ENCODE measurements at regions not wholly inside any gene's neighbourhood (a gene's known extent, or its start where the extent isn't known, plus 50 kb on each side); places are given as distances from the start of the nearest gene placed in this dataset.

GRCh38 chr6:91716361-91716760, 1129.5 kb upstream of the MAP3K7 start:
- Histone ChIP-seq H3K56ac (replicated peaks; ENCODE audit: insufficient read length, low read depth, low read length) (no peak overlapping the region), H4K8ac (ENCODE audit: extremely low read depth, insufficient read depth, low read length) (no peak overlapping the region), H3K4me3 (ENCODE audit: extremely low read depth in 1 of 4, insufficient read depth in 2 of 4, low read depth in 3 of 4, low read length in 4 of 4) (no peak overlapping the region), H3K4me2 (ENCODE audit: insufficient read depth in 1 of 2, low read depth in 2 of 2, low read length in 2 of 2) (no peak overlapping the region), H4K5ac (ENCODE audit: insufficient read length, low read depth, low read length) (no peak overlapping the region), H3K23ac (ENCODE audit: insufficient read length) (no peak overlapping the region), H3K9ac (replicated peaks in 1 of 4; ENCODE audit: extremely low read depth in 1 of 4, low read depth in 3 of 4, low read length in 3 of 4) (no peak overlapping the region), H3K27ac (ENCODE audit: low read depth, low read length) (no peak overlapping the region), H3K27me3 (replicated peaks in 1 of 4; ENCODE audit: control insufficient read depth in 3 of 4, extremely low read depth in 1 of 4, insufficient read depth in 3 of 4, low read length in 3 of 4) (no peaks in the 10 kb centered on the region), H2BK20ac (ENCODE audit: low read length) (no peak overlapping the region), H3K4me1 (replicated peaks in 1 of 4; ENCODE audit: control insufficient read depth in 3 of 4, insufficient read depth in 4 of 4, low read length in 3 of 4) (no peaks in the 10 kb centered on the region), H4K20me1 (replicated peaks in 1 of 2; ENCODE audit: control insufficient read depth in 1 of 2, insufficient read depth in 2 of 2, low read length in 2 of 2) (no peaks in the 10 kb centered on the region), H3K4ac (replicated peaks; ENCODE audit: insufficient read length, low read depth, low read length) (no peak overlapping the region), H3K79me1 (ENCODE audit: low read depth, low read length) (no peaks in the 10 kb centered on the region), H3K23me2 (ENCODE audit: low read depth, low read length) (no peaks in the 10 kb centered on the region), H3K9me3 (ENCODE audit: insufficient read depth in 2 of 2, low read depth in 1 of 2, low read length in 1 of 2) (no peaks in the 10 kb centered on the region), H3K18ac (ENCODE audit: extremely low read depth, low read length) (no peak overlapping the region), H2AFZ (ENCODE audit: low read length) (no peak overlapping the region), H2BK120ac (replicated peaks; ENCODE audit: low read depth, low read length) (no peak overlapping the region), H4K91ac (replicated peaks; ENCODE audit: insufficient read length, low read length) (no peak overlapping the region), H2BK12ac (ENCODE audit: low read depth, low read length) (no peak overlapping the region), H3K36me3 (ENCODE audit: control insufficient read depth in 2 of 4, insufficient read depth in 4 of 4, low read length in 3 of 4) (no peaks in the 10 kb centered on the region), H2BK15ac (ENCODE audit: low read length) (no peak overlapping the region), H2BK5ac (ENCODE audit: low read depth, low read length) (no peak overlapping the region), H2AK5ac (ENCODE audit: low read depth, low read length) (no peak overlapping the region), H3K79me2 (ENCODE audit: control insufficient read depth in 1 of 2, insufficient read depth in 2 of 2, low read length in 2 of 2) (no peaks in the 10 kb centered on the region), H3K14ac (ENCODE audit: insufficient read length) (no peak overlapping the region)
- DNase-seq (ENCODE audit: low read depth in 1 of 2, low spot score in 2 of 2) (no peak), FAIRE-seq (no peak)
- ChIA-PET POLR2A (ENCODE audit: partially characterized antibody) (no interaction called here), CTCF (ENCODE audit: partially characterized antibody) (no interaction called here)
- no peak for TF ChIP-seq CTBP2 (IDR thresholded peaks at IDR 0.05; ENCODE audit: borderline replicate concordance, insufficient read depth, insufficient read length, low read length)
- 88% methylated on average over 3 of the region's 3 CpGs; no CpG with 5 or more reads in 1 of the 2 experiments for WGBS, 2 experiments (ENCODE audit: extremely low coverage in 1 of 2, insufficient coverage in 1 of 2, insufficient read length in 1 of 2, insufficient replicate concordance in 2 of 2, low coverage in 1 of 2, low lambda C conversion rate in 2 of 2, missing lambda C conversion rate in 1 of 2)

Data from H1 (cell line).